Gastrocnemius medialis (tissue), 4 donors: ENCODE measurements at regions not wholly inside any gene's neighbourhood (a gene's known extent, or its start where the extent isn't known, plus 50 kb on each side); places are given as distances from the start of the nearest gene placed in this dataset.

Experiments
- ATAC-seq, 2 donors: fragments of 150-250 bp; one replicate each; pipeline ENCODE4 v1.9.1; 2016
- DNase-seq, 2 donors: peaks; one replicate each; pipeline ENCODE4 v3.0.0-alpha.2; 2019
- H3K27ac ChIP-seq, 4 donors: fragments of 200-600 bp; sonication (generic); 1 replicate in 1 of 4; 2 replicates in 3 of 4; pipeline ENCODE4 v1.5.1; 2016 to 2018; ENCODE audit warnings: mild to moderate bottlenecking in 2 of 4, moderate library complexity in 1 of 4
- H3K27me3 ChIP-seq, 3 donors: fragments of 200-600 bp; sonication (generic) in 2 of 3; 1 replicate in 1 of 3; 2 replicates in 2 of 3; pipeline versions ENCODE4 v1.5.1 to v1.6.0; 2016 to 2019; ENCODE audit warnings: mild to moderate bottlenecking in 1 of 3, moderate library complexity in 1 of 3
- H3K36me3 ChIP-seq, 2 donors: fragments of 200-600 bp; sonication (generic) in 1 of 2; one replicate each; pipeline ENCODE4 v1.5.1; 2017 to 2018
- H3K4me1 ChIP-seq, 2 donors: fragments of 200-600 bp; sonication (generic) in 1 of 2; one replicate each; pipeline ENCODE4 v1.5.1; 2016 to 2017; ENCODE audit warnings: mild to moderate bottlenecking in 2 of 2
- H3K4me3 ChIP-seq, 4 donors: fragments of 200-600 bp; sonication (generic) in 3 of 4; 1 replicate in 1 of 4; 2 replicates in 3 of 4; pipeline ENCODE4 v1.5.1; 2016 to 2019; ENCODE audit warnings: mild to moderate bottlenecking in 2 of 4
- H3K9me3 ChIP-seq, 3 donors: fragments of 200-600 bp; sonication (generic) in 2 of 3; 1 replicate in 1 of 3; 2 replicates in 2 of 3; pipeline ENCODE4 v1.5.1; 2016 to 2019
- POLR2A ChIP-seq, 2 donors: fragments of 450-650 bp; IDR thresholded peaks; one replicate each; pipeline ENCODE4 v1.6.1; 2017; ENCODE audit warnings: antibody characterized with exemption in 2 of 2, mild to moderate bottlenecking in 2 of 2, moderate library complexity in 2 of 2
- in situ Hi-C, 4 donors: fragments of 200-750 bp; cut with MboI; loops; one replicate each; pipeline versions ENCODE4 v1.15.0 to v1.8.0; 2017; ENCODE audit warnings: low sequenced_read_pairs in 4 of 4
- intact Hi-C: fragments of 100-400 bp; cut with DNase I; formaldehyde crosslinking; loops from one replicate; pipeline ENCODE4 v1.15.1; 2023; ENCODE audit warnings: low total_unique reads
- TF ChIP-seq, protein P1 (sequence below), 5 experiments: fragments of 450-650 bp in 3 of 5; fragments of 200-600 bp in 2 of 5; sonication (generic) in 2 of 5; IDR thresholded peaks in 4 of 5; conservative IDR thresholded peaks in 1 of 5; 1 replicate in 4 of 5; 2 replicates in 1 of 5; pipeline ENCODE4 v1.5.1; 2016 to 2019; ENCODE audit warnings: antibody characterized with exemption in 5 of 5, mild to moderate bottlenecking in 3 of 5, moderate library complexity in 3 of 5

DNA sequence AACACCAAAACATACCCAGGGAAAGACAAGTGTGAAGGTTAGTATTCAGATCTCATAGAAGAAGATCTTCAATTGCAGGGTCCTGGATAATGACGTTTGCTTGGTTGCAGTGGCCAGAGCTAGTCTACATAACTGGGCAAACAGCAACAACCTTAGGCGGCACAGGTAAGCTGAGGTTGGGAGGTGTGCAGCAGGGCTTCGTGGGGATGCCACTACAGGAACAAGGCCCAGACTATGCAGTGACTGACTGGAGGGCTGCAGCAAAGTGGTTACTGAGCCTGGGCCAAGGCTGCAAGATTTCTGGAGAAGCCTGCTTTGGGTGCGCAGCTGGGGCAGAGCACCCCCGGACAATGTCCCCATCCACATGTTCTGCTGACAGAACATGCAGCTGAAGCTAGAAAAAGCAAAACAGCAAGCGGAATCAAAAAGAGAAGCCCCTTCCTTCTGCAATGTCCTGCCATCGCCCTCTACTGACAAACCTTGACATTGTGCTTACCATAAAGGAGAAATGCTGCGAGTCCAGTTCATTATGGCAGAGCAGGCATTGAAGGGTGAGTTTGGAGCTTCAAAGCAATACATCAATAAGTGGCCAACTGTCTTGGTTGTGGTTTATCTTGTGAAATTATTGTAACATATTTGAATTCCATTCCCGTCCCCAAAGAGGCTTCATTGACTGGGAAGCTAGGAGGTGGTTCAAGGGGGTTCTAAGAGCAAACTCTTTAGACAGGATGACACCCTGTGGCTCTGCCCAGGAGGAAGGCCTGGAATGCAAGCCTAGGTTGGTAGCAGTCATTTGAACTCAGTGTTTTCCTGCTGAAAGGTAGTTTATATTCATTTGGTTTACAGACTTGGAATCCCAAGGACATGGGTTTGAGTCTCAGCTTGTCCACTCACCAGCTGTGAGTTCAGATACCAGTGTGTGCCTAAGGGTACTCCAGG lies 217.0 kb downstream of the PDCD6IP start:
- no peaks in the 10 kb centered on the region for H3K9me3 ChIP-seq
- no peak for DNase-seq
- no peak overlapping the region for H3K4me3 ChIP-seq
- H3K36me3 ChIP-seq, result no peaks in the 10 kb centered on the region
- intact Hi-C loops, result no loop called here
- no peak for TF ChIP-seq POLR2A (IDR thresholded peaks at IDR 0.05)
- TF ChIP-seq, protein P1, sequence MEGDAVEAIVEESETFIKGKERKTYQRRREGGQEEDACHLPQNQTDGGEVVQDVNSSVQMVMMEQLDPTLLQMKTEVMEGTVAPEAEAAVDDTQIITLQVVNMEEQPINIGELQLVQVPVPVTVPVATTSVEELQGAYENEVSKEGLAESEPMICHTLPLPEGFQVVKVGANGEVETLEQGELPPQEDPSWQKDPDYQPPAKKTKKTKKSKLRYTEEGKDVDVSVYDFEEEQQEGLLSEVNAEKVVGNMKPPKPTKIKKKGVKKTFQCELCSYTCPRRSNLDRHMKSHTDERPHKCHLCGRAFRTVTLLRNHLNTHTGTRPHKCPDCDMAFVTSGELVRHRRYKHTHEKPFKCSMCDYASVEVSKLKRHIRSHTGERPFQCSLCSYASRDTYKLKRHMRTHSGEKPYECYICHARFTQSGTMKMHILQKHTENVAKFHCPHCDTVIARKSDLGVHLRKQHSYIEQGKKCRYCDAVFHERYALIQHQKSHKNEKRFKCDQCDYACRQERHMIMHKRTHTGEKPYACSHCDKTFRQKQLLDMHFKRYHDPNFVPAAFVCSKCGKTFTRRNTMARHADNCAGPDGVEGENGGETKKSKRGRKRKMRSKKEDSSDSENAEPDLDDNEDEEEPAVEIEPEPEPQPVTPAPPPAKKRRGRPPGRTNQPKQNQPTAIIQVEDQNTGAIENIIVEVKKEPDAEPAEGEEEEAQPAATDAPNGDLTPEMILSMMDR (IDR thresholded peaks at IDR 0.05 in 4 of 5, conservative IDR thresholded peaks at IDR 0.05 in 1 of 5), result no peak
- no peak overlapping the region for H3K27ac ChIP-seq
- in situ Hi-C loops, result no loop called here
- H3K27me3 ChIP-seq, result no peaks in the 10 kb centered on the region
- no peaks in the 10 kb centered on the region for H3K4me1 ChIP-seq
- no peak for ATAC-seq

DNA sequence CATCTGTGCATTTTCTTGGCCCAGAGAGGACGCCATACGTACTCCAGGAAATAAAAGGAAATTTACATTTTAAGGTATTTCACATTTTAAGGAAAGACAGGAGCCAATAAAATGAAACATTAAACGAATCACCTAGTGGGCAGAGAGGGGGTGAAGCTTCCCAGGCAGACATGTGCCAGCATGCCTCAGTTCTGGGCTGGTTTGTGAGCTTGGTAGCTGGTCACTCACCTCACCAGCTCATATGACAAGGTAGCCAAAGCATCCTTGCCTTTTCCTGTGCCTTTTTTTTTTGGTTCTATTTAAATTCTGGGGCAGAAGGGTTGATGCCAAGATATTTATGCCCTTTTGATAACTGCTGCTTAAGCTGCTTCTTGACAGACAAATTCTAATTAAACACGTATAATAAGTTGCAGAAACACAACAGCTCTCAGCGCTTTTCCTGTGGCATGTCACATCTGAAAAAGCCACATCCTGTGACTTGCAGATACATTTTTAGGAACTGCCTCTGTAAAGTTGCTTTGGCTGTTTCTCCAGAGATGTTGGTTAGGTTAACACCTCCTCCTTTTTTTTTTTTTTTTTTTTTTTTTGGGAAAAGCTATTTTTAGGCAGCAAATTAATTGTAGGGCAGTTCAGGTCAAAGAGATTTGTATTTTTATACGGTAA lies 218.6 kb downstream of the PDCD6IP start:
- DNase-seq (no peak), ATAC-seq (no peak)
- no peaks in the 10 kb centered on the region for H3K36me3 ChIP-seq
- TF ChIP-seq, protein P1 (IDR thresholded peaks at IDR 0.05 in 4 of 5, conservative IDR thresholded peaks at IDR 0.05 in 1 of 5), result no peak
- no peak for TF ChIP-seq POLR2A (IDR thresholded peaks at IDR 0.05)
- H3K27ac ChIP-seq, result no peak overlapping the region
- H3K4me3 ChIP-seq, result no peak overlapping the region
- intact Hi-C loops (no loop called here), in situ Hi-C loops (no loop called here)
- H3K4me1 ChIP-seq, result no peaks in the 10 kb centered on the region
- no peaks in the 10 kb centered on the region for H3K9me3 ChIP-seq
- no peaks in the 10 kb centered on the region for H3K27me3 ChIP-seq

DNA sequence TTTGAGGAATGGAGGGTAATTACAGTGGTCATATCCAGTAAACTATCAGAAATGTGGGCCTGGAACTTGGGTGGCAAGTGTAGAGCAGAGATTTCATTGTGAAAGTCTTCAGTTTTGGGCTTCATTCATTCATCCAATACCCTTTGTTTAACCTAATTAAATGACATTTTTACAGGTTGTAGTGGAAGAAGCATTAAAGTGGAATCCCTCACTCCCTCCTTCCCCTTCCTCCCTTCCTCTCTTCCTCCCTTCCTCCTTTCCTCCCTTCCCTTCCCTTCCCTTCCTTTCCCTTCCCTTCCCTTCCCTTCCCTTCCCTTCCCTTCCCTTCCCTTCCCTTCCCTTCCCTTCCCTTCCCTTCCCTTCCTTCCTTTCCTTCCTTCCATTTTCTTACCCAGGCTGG lies 219.3 kb downstream of the PDCD6IP start:
- no peak for DNase-seq
- Histone ChIP-seq H3K36me3 (no peaks in the 10 kb centered on the region), H3K9me3 (no peaks in the 10 kb centered on the region), H3K4me3 (no peak overlapping the region), H3K27me3 (no peaks in the 10 kb centered on the region), H3K4me1 (no peaks in the 10 kb centered on the region), H3K27ac (no peak overlapping the region)
- no peak for TF ChIP-seq POLR2A (IDR thresholded peaks at IDR 0.05)
- TF ChIP-seq, protein P1 (IDR thresholded peaks at IDR 0.05 in 4 of 5, conservative IDR thresholded peaks at IDR 0.05 in 1 of 5), result no peak
- intact Hi-C loops (no loop called here), in situ Hi-C loops (no loop called here)
- ATAC-seq, result no peak

DNA sequence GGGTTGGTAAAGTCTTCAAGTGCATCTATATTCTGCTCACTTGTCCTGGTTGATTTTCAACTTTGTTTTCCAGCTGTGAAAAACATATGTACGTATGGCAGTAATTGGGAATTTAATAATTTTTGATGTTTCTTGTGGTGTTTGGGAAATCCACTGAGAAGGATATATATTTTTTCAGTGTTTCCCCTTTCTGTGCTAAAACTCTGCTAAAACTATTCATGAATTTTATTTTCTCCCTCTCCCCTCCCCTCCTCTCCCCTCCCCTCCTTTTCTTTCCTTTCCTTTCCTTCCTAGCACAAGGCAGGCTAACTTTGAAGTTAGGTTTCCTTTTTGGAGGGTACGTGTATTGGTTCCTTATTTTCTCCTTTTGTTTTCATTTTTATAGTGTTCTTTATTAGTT lies 220.7 kb downstream of the PDCD6IP start:
- intact Hi-C loops, result no loop called here
- H3K9me3 ChIP-seq, result no peaks in the 10 kb centered on the region
- H3K4me1 ChIP-seq, result no peaks in the 10 kb centered on the region
- no peak for TF ChIP-seq POLR2A (IDR thresholded peaks at IDR 0.05)
- TF ChIP-seq, protein P1 (IDR thresholded peaks at IDR 0.05 in 4 of 5, conservative IDR thresholded peaks at IDR 0.05 in 1 of 5), result no peak
- H3K27me3 ChIP-seq, result no peaks in the 10 kb centered on the region
- in situ Hi-C loops, result no loop called here
- no peaks in the 10 kb centered on the region for H3K36me3 ChIP-seq
- ATAC-seq (no peak), DNase-seq (no peak)
- H3K4me3 ChIP-seq, result no peak overlapping the region
- no peak overlapping the region for H3K27ac ChIP-seq
